ENCODE measurements at regions not wholly inside any gene's neighbourhood (a gene's known extent, or its start where the extent isn't known, plus 50 kb on each side); places are given as distances from the start of the nearest gene placed in this dataset.

DNA sequence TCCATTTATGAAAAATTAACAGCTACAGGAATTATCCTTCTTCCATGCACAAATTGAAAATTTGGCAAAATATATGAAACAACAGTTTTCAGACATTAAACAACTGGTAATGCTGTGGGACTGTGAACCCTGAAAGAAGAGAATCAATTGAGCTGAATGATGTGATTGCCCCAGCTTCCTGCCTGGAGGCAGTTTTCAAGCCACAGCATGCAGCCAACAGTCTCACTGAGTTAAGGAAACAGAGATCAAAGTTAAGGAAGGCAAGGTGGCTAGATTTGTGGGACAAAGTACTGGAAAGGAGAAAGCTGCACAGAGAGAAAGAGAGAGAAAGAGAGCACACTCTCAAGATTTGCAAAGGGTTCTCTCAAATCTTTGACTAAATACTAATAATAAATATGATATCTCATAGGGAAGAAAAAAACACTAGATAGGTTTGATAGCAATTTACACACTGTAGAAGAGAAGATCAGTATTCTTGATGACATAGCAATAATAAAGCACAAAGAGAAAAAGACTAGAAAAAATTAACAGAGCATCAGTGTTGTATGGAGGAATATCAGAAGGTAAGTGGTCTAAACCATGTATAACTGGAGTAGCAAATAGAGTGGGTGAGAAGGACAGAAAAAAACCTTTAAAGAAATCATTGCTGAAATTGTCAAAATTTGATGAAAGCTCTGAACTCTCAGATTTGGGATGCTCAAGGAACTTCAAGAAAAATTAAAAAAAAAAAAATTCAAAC is 70.1 kb upstream of the CNKSR3 start:
- Histone ChIP-seq H3K4me3 (no peak overlapping the region), H3K27me3 (no peaks in the 10 kb centered on the region), H3K36me3 (no peaks in the 10 kb centered on the region), H3K27ac (peak overlapping the region in 1 of 2 donors; percentile 59), H3K4me1 (no peaks in the 10 kb centered on the region), H3K9me3 (no peaks in the 10 kb centered on the region)
- TF ChIP-seq, protein P1, sequence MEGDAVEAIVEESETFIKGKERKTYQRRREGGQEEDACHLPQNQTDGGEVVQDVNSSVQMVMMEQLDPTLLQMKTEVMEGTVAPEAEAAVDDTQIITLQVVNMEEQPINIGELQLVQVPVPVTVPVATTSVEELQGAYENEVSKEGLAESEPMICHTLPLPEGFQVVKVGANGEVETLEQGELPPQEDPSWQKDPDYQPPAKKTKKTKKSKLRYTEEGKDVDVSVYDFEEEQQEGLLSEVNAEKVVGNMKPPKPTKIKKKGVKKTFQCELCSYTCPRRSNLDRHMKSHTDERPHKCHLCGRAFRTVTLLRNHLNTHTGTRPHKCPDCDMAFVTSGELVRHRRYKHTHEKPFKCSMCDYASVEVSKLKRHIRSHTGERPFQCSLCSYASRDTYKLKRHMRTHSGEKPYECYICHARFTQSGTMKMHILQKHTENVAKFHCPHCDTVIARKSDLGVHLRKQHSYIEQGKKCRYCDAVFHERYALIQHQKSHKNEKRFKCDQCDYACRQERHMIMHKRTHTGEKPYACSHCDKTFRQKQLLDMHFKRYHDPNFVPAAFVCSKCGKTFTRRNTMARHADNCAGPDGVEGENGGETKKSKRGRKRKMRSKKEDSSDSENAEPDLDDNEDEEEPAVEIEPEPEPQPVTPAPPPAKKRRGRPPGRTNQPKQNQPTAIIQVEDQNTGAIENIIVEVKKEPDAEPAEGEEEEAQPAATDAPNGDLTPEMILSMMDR (IDR thresholded peaks at IDR 0.05), result no peak
- TF ChIP-seq POLR2AphosphoS5 (IDR thresholded peaks at IDR 0.05) (no peak), POLR2A (IDR thresholded peaks at IDR 0.05) (no peak)
- DNase-seq (ENCODE audit: low spot score in 2 of 2), result no peak
- intact Hi-C loops (cut with DNase I; ENCODE audit: low total_unique reads), result no loop called here

DNA sequence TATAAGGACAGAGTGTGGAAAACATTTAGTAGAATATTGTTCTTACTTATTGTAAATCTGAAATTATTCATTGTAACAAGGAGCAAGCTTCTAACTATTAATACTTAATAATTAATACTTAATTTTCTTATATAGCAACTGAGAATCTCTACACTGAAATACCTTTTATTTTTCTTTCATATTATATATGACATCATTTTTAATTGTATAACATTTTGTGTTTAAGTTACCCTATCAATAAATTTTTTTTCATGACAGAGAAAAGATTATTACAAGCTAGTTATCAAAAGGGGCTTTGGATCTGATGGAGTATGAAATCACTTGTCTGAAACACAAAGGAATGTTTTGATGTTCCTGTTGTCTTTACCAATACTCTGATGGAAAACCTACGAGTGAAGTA is 72.2 kb upstream of the CNKSR3 start:
- intact Hi-C loops (cut with DNase I; ENCODE audit: low total_unique reads), result no loop called here
- Histone ChIP-seq H3K4me3 (no peak overlapping the region), H3K27ac (no peak overlapping the region), H3K9me3 (no peaks in the 10 kb centered on the region), H3K4me1 (no peaks in the 10 kb centered on the region), H3K36me3 (no peaks in the 10 kb centered on the region), H3K27me3 (no peaks in the 10 kb centered on the region)
- TF ChIP-seq POLR2AphosphoS5 (IDR thresholded peaks at IDR 0.05) (no peak), POLR2A (IDR thresholded peaks at IDR 0.05) (no peak)
- TF ChIP-seq, protein P1 (IDR thresholded peaks at IDR 0.05), result no peak
- DNase-seq (ENCODE audit: low spot score in 2 of 2), result no peak

DNA sequence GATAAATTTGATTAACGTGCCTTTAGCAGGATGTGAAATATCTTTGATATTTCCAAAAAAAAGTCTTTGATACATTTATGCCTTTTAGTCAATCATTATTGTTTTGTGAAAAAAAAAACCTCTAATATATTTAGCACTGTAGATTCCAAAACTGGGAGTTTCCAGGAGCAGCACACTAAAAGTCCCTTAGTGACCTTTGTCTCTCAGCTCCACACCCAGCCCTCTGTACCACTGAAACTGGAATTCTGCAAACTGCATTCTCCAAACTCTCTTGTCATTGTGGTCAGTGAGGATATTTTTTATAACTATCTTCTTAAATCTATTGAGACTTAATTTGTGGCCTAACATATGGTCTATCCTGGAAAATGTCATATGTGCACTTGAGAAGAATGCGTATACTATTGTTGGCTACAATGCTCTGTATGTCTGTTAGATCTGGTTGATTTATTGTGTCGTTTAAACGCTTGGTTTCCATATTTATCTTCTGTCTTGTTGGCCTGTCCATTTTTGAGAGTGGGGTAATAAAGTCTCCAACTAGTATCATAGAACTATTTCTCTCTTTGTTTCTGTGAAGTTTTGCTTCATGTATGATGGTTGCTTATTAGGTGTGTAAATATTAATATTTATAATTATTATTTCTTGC is 73.2 kb upstream of the CNKSR3 start:
- Histone ChIP-seq H3K9me3 (no peaks in the 10 kb centered on the region), H3K4me1 (no peaks in the 10 kb centered on the region), H3K27ac (no peak overlapping the region), H3K4me3 (no peak overlapping the region), H3K27me3 (no peaks in the 10 kb centered on the region), H3K36me3 (no peaks in the 10 kb centered on the region)
- intact Hi-C loops (cut with DNase I; ENCODE audit: low total_unique reads), result no loop called here
- TF ChIP-seq POLR2A (IDR thresholded peaks at IDR 0.05) (no peak), POLR2AphosphoS5 (IDR thresholded peaks at IDR 0.05) (no peak)
- TF ChIP-seq, protein P1 (IDR thresholded peaks at IDR 0.05), result no peak
- DNase-seq (ENCODE audit: low spot score in 2 of 2), result no peak

DNA sequence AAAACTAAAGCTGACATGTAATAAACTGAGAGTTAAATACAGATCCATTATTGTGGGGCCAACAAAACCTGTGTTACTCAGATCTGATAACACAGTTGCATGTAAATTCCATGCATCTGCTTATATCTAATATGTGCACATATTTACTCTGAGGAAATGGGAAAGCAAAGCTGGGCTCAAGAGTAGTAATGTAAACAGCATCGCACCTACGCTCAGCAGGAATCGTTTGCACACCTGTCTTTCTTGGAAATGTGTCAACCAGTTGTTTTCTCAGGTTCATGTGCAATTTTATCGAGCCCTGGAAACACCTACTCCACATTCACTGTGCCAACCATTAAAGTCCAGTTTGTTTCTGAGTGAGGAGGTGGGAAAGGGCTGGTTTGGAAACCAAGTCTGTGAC is 80.3 kb upstream of the CNKSR3 start:
- no peak for DNase-seq (ENCODE audit: low spot score in 2 of 2)
- H3K27me3 ChIP-seq, result no peaks in the 10 kb centered on the region
- H3K9me3 ChIP-seq, result no peaks in the 10 kb centered on the region
- no peak for TF ChIP-seq POLR2AphosphoS5 (IDR thresholded peaks at IDR 0.05)
- TF ChIP-seq, protein P1 (IDR thresholded peaks at IDR 0.05), result no peak
- TF ChIP-seq POLR2A (IDR thresholded peaks at IDR 0.05), result no peak
- no peaks in the 10 kb centered on the region for H3K36me3 ChIP-seq
- intact Hi-C loops (cut with DNase I; ENCODE audit: low total_unique reads), result no loop called here
- no peaks in the 10 kb centered on the region for H3K4me1 ChIP-seq
- H3K4me3 ChIP-seq, result no peak overlapping the region
- no peak overlapping the region for H3K27ac ChIP-seq

DNA sequence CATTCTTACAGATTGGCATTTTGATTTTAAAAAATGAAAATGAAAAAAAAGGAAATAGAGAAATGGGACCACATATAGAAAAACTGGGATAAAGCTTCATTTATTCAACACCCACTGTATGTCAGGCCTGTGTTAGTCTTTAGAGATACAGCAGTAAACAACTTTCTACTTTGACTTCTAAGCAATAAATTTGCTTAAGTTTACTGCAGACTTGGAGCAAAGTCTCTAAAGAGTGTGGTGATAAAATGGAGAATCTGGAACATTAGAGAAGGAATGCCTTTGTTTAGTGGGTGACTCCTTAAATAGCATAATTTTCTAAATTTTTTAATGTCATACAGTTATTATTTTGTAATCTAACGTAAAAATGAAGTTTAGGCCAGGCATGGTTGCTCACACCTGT is 80.7 kb upstream of the CNKSR3 start:
- Histone ChIP-seq H3K27ac (no peak overlapping the region), H3K4me1 (no peaks in the 10 kb centered on the region), H3K9me3 (no peaks in the 10 kb centered on the region), H3K4me3 (no peak overlapping the region), H3K36me3 (no peaks in the 10 kb centered on the region), H3K27me3 (no peaks in the 10 kb centered on the region)
- no peak for DNase-seq (ENCODE audit: low spot score in 2 of 2)
- intact Hi-C loops (cut with DNase I; ENCODE audit: low total_unique reads), result no loop called here
- TF ChIP-seq POLR2A (IDR thresholded peaks at IDR 0.05), result no peak
- no peak for TF ChIP-seq POLR2AphosphoS5 (IDR thresholded peaks at IDR 0.05)
- TF ChIP-seq, protein P1 (IDR thresholded peaks at IDR 0.05), result no peak

All from breast epithelium (tissue), 4 donors.